ENCODE measurements at regions not wholly inside any gene's neighbourhood (a gene's known extent, or its start where the extent isn't known, plus 50 kb on each side); places are given as distances from the start of the nearest gene placed in this dataset.

GRCh38 chr10:55495555-55495954 is 694.5 kb upstream of the PCDH15 start:
- H2AFZ ChIP-seq: no peak overlapping the region
- no peak for DNase-seq
- no peaks in the 10 kb centered on the region for H3K36me3 ChIP-seq (ENCODE audit: low read depth)
- POLR2A ChIA-PET (ENCODE audit: unreplicated experiment): no interaction called here
- H3K27ac ChIP-seq: no peak overlapping the region
- H3K9me2 ChIP-seq (ENCODE audit: insufficient read depth): no peaks in the 10 kb centered on the region
- H3K4me1 ChIP-seq (replicated peaks; ENCODE audit: insufficient read depth): no peaks in the 10 kb centered on the region
- H3K79me2 ChIP-seq (ENCODE audit: low read depth): no peaks in the 10 kb centered on the region
- 0 out of 2 replicates have a peak, but pooled peaks cover 3% of the 10 kb centered on the region for H4K20me1 ChIP-seq (ENCODE audit: insufficient read depth)
- H3K4me2 ChIP-seq: no peak overlapping the region
- TF ChIP-seq EZH2 (IDR thresholded peaks at IDR 0.05; ENCODE audit: low read depth): no peak
- TF ChIP-seq CTCF (conservative IDR thresholded peaks at IDR 0.05): no peak
- intact Hi-C loops (cut with micrococcal nuclease; ENCODE audit: unreplicated experiment): no loop called here
- CTCF ChIA-PET: no interaction called here
- no TSS peak for BruUV-seq (replicated peaks)
- H3K4me3 ChIP-seq: no peak overlapping the region
- H3K9me3 ChIP-seq (ENCODE audit: insufficient read depth, low read depth): no peaks in the 10 kb centered on the region
- no peaks in the 10 kb centered on the region for H3K27me3 ChIP-seq (ENCODE audit: insufficient read depth, low read depth)
- H3F3A ChIP-seq (ENCODE audit: insufficient read depth, low read depth): no peaks in the 10 kb centered on the region

- Histone ChIP-seq H3K9me3 (ENCODE audit: insufficient read depth, low read depth) (no peaks in the 10 kb centered on the region), H3K79me2 (ENCODE audit: low read depth) (no peaks in the 10 kb centered on the region), H3K27ac (no peak overlapping the region), H3K4me2 (no peak overlapping the region), H4K20me1 (ENCODE audit: insufficient read depth) (0 out of 2 replicates have a peak, but pooled peaks cover 3% of the 10 kb centered on the region), H3F3A (ENCODE audit: insufficient read depth, low read depth) (no peaks in the 10 kb centered on the region), H2AFZ (no peak overlapping the region), H3K27me3 (ENCODE audit: insufficient read depth, low read depth) (no peaks in the 10 kb centered on the region), H3K4me3 (no peak overlapping the region), H3K4me1 (replicated peaks; ENCODE audit: insufficient read depth) (no peaks in the 10 kb centered on the region), H3K36me3 (ENCODE audit: low read depth) (no peaks in the 10 kb centered on the region), H3K9me2 (ENCODE audit: insufficient read depth) (no peaks in the 10 kb centered on the region; the same call in 1 of the 2 replicates)
- no TSS peak for BruUV-seq (replicated peaks)
- CTCF ChIA-PET: no interaction called here
- intact Hi-C loops (cut with micrococcal nuclease; ENCODE audit: unreplicated experiment): no loop called here
- DNase-seq: no peak
- TF ChIP-seq CTCF (conservative IDR thresholded peaks at IDR 0.05) (no peak), EZH2 (IDR thresholded peaks at IDR 0.05; ENCODE audit: low read depth) (no peak)
- POLR2A ChIA-PET (ENCODE audit: unreplicated experiment): no interaction called here
Observed at GRCh38 chr10:55491712-55492111, 690.7 kb upstream of the PCDH15 start.

GRCh38 chr10:55485827-55486226 is 684.8 kb upstream of the PCDH15 start:
- TF ChIP-seq EZH2 (IDR thresholded peaks at IDR 0.05; ENCODE audit: low read depth): no peak
- no peak for TF ChIP-seq CTCF (conservative IDR thresholded peaks at IDR 0.05)
- Histone ChIP-seq H3K27me3 (ENCODE audit: insufficient read depth, low read depth) (no peaks in the 10 kb centered on the region), H3K36me3 (ENCODE audit: low read depth) (no peaks in the 10 kb centered on the region), H3K79me2 (ENCODE audit: low read depth) (no peaks in the 10 kb centered on the region), H3K4me3 (no peak overlapping the region), H3K4me1 (replicated peaks; ENCODE audit: insufficient read depth) (no peaks in the 10 kb centered on the region), H4K20me1 (ENCODE audit: insufficient read depth) (no peaks in the 10 kb centered on the region), H3F3A (ENCODE audit: insufficient read depth, low read depth) (no peaks in the 10 kb centered on the region), H3K9me3 (ENCODE audit: insufficient read depth, low read depth) (no peaks in the 10 kb centered on the region; the same call in 1 of the 2 replicates), H3K27ac (no peak overlapping the region), H3K4me2 (no peak overlapping the region), H2AFZ (no peak overlapping the region), H3K9me2 (ENCODE audit: insufficient read depth) (no peaks in the 10 kb centered on the region; the same call in 1 of the 2 replicates)
- DNase-seq: no peak
- POLR2A ChIA-PET (ENCODE audit: unreplicated experiment): no interaction called here
- CTCF ChIA-PET: no interaction called here
- intact Hi-C loops (cut with micrococcal nuclease; ENCODE audit: unreplicated experiment): no loop called here
- no TSS peak for BruUV-seq (replicated peaks)
